Motor neuron (in vitro differentiated cells): ENCODE measurements at regions not wholly inside any gene's neighbourhood (a gene's known extent, or its start where the extent isn't known, plus 50 kb on each side); places are given as distances from the start of the nearest gene placed in this dataset.
A peak's percentile ranks its signal among the peaks of the same experiment; 100 is the strongest.

ENCODE experiments used
- ATAC-seq, 8 experiments: fragments of 200-7000 bp; cut with Tn5 transposase; replicated peaks in 6 of 8; 2 replicates each; pipeline ENCODE4 v1.8.0; 2021; ENCODE audit warnings: mild to moderate bottlenecking in 8 of 8, moderate library complexity in 8 of 8
- H3K27ac ChIP-seq, 2 donors: fragments of 250-450 bp; sonication (Bioruptor Pico); 2 replicates each; pipeline ENCODE4 v1.9.0; 2021; ENCODE audit warnings: antibody characterized with exemption in 2 of 2, mild to moderate bottlenecking in 2 of 2, moderate library complexity in 1 of 2
- H3K4me1 ChIP-seq, 2 donors: fragments of 250-450 bp; sonication (Bioruptor Pico); replicated peaks in 1 of 2; 2 replicates each; pipeline ENCODE4 v1.6.1; 2021; ENCODE audit warnings: antibody characterized with exemption in 2 of 2, mild to moderate bottlenecking in 2 of 2, moderate library complexity in 1 of 2
- H3K4me3 ChIP-seq, 5 donors: fragments of 250-450 bp; sonication (Bioruptor Pico); 2 replicates each; pipeline ENCODE4 v1.9.0; 2021; ENCODE audit warnings: antibody characterized with exemption in 5 of 5, mild to moderate bottlenecking in 5 of 5, moderate library complexity in 4 of 5
- WGBS, 10 experiments: fragments of 450-650 bp; shearing (Covaris generic); methylation state at CpG; one replicate each; pipeline ENCODE4 v1.0.0; 2022; 5-methylcytosine and 5-hydroxymethylcytosine counted together
- in situ Hi-C, 9 experiments: fragments of 400-800 bp; cut with MboI; loops; one replicate each; pipeline ENCODE4 v1.15.0; 2021; ENCODE audit warnings: low sequenced_read_pairs in 9 of 9, low pct_unique_long_range_greater_than_20kb in 2 of 9; ENCODE audit not compliant: unreplicated experiment in 9 of 9

GRCh38 chr1:17877316-17877715 is 122.2 kb downstream of the ACTL8 start:
- in situ Hi-C loops, result no loop called here
- 60 to 100% (median 84%) methylated on average over 1 to 8 of the region's 8 CpGs; no CpG with 5 or more reads in 4 of the 10 experiments for WGBS, 10 experiments
- Histone ChIP-seq H3K4me1 (peaks cover 18 to 28% of the 10 kb centered on the region in 2 donors), H3K27ac (peak overlapping the region in 1 of 2 donors; percentile 3), H3K4me3 (no peak overlapping the region)
- ATAC-seq, result no peak

GRCh38 chr1:17877896-17878295 is 122.8 kb downstream of the ACTL8 start:
- H3K4me3 ChIP-seq, result no peak overlapping the region
- in situ Hi-C loops, result no loop called here
- peak overlapping the region in 1 of 2 donors; percentile 3 for H3K27ac ChIP-seq
- H3K4me1 ChIP-seq, result peaks cover 18 to 28% of the 10 kb centered on the region in 2 donors
- ATAC-seq, result peak in 2 of 8 experiments; percentile 11 to 26
- WGBS, 10 experiments, result 0 to 64% (median 45%) methylated on average over 1 to 7 of the region's 7 CpGs

GRCh38 chr1:17878837-17879236 is 123.7 kb downstream of the ACTL8 start:
- in situ Hi-C loops, result no loop called here
- WGBS, 10 experiments, result 0 to 100% (median 44%) methylated on average over 1 to 2 of the region's 3 CpGs; no CpG with 5 or more reads in 4 of the 10 experiments
- Histone ChIP-seq H3K27ac (no peak overlapping the region), H3K4me3 (no peak overlapping the region), H3K4me1 (peaks cover 18 to 26% of the 10 kb centered on the region in 2 donors)
- ATAC-seq, result peak in 6 of 8 experiments; percentile 15 to 82 (median 24)

GRCh38 chr1:17880449-17880848 is 125.3 kb downstream of the ACTL8 start:
- Histone ChIP-seq H3K4me1 (peaks cover 4 to 11% of the 10 kb centered on the region in 2 donors), H3K4me3 (no peak overlapping the region), H3K27ac (no peak overlapping the region)
- ATAC-seq, result no peak
- in situ Hi-C loops, result no loop called here
- 77 to 100% (median 91%) methylated on average over 1 to 10 of the region's 10 CpGs; no CpG with 5 or more reads in 4 of the 10 experiments for WGBS, 10 experiments

GRCh38 chr1:17881761-17882160 is 126.6 kb downstream of the ACTL8 start:
- ATAC-seq, result peak in 3 of 8 experiments; percentile 18 to 70 (median 29)

GRCh38 chr1:17883136-17883535 is 128.0 kb downstream of the ACTL8 start:
- 57 to 95% (median 70%) methylated on average over 2 to 5 of the region's 5 CpGs; no CpG with 5 or more reads in 6 of the 10 experiments for WGBS, 10 experiments

More at GRCh38 chr1:17881761-17882160, 126.6 kb downstream of the ACTL8 start:
- Histone ChIP-seq H3K4me1 (peaks cover 3 to 10% of the 10 kb centered on the region in 2 donors), H3K27ac (no peak overlapping the region), H3K4me3 (no peak overlapping the region)
- WGBS, 10 experiments, result 0 to 100% (median 45%) methylated on average over 1 to 5 of the region's 8 CpGs; no CpG with 5 or more reads in 3 of the 10 experiments
- in situ Hi-C loops, result no loop called here

GRCh38 chr1:17883662-17884395 is 128.7 kb downstream of the ACTL8 start:
- 45 to 100% (median 87%) methylated on average over 1 to 12 of the region's 12 CpGs; no CpG with 5 or more reads in 1 of the 10 experiments for WGBS, 10 experiments
- in situ Hi-C loops, result no loop called here
- ATAC-seq, result no peak

More at GRCh38 chr1:17883136-17883535, 128.0 kb downstream of the ACTL8 start:
- no peak overlapping the region for H3K27ac ChIP-seq
- ATAC-seq, result no peak
- peaks cover 0 to under 1% of the 10 kb centered on the region in 2 donors for H3K4me1 ChIP-seq
- in situ Hi-C loops, result no loop called here
- H3K4me3 ChIP-seq, result no peak overlapping the region

GRCh38 chr1:17885663-17886320 is 130.7 kb downstream of the ACTL8 start:
- no peak for ATAC-seq
- in situ Hi-C loops, result no loop called here
- Histone ChIP-seq H3K27ac (no peak overlapping the region), H3K4me3 (no peak overlapping the region), H3K4me1 (peaks cover 0 to 8% of the 10 kb centered on the region in 2 donors)
- 0 to 100% (median 82%) methylated on average over 1 to 10 of the region's 10 CpGs; no CpG with 5 or more reads in 2 of the 10 experiments for WGBS, 10 experiments

More at GRCh38 chr1:17883662-17884395, 128.7 kb downstream of the ACTL8 start:
- no peaks in the 10 kb centered on the region for H3K4me1 ChIP-seq
- no peak overlapping the region for H3K27ac ChIP-seq
- no peak overlapping the region for H3K4me3 ChIP-seq

- in situ Hi-C loops, result no loop called here
- no peak for ATAC-seq
- H3K4me1 ChIP-seq, result peaks cover 0 to 8% of the 10 kb centered on the region in 2 donors
- no peak overlapping the region for H3K4me3 ChIP-seq
- 57 to 84% (median 69%) methylated on average over 2 to 4 of the region's 8 CpGs; no CpG with 5 or more reads in 5 of the 10 experiments for WGBS, 10 experiments
- H3K27ac ChIP-seq, result no peak overlapping the region
These were observed 131.3 kb downstream of the ACTL8 start for GRCh38 chr1:17886386-17886785.

GRCh38 chr1:17886838-17887441 is 131.8 kb downstream of the ACTL8 start:
- ATAC-seq, result no peak
- in situ Hi-C loops, result no loop called here
- H3K4me1 ChIP-seq, result peaks cover 0 to 8% of the 10 kb centered on the region in 2 donors
- WGBS, 10 experiments, result 40 to 100% (median 70%) methylated on average over 1 to 6 of the region's 6 CpGs; no CpG with 5 or more reads in 6 of the 10 experiments
- H3K27ac ChIP-seq, result no peak overlapping the region
- H3K4me3 ChIP-seq, result no peak overlapping the region

- in situ Hi-C loops, result no loop called here
These were observed 132.7 kb downstream of the ACTL8 start for GRCh38 chr1:17887661-17888371.

GRCh38 chr1:17890056-17890814 is 135.1 kb downstream of the ACTL8 start:
- peak in 5 of 8 experiments; percentile 35 to 76 (median 55) for ATAC-seq
- Histone ChIP-seq H3K27ac (no peak overlapping the region), H3K4me1 (peaks cover 0 to 8% of the 10 kb centered on the region in 2 donors), H3K4me3 (no peak overlapping the region)
- in situ Hi-C loops, result no loop called here
- 20 to 84% (median 60%) methylated on average over 1 to 11 of the region's 23 CpGs; no CpG with 5 or more reads in 2 of the 10 experiments for WGBS, 10 experiments

More at GRCh38 chr1:17887661-17888371, 132.7 kb downstream of the ACTL8 start:
- 27 to 84% (median 80%) methylated on average over 3 to 16 of the region's 17 CpGs; no CpG with 5 or more reads in 6 of the 10 experiments for WGBS, 10 experiments
- H3K4me3 ChIP-seq, result no peak overlapping the region
- no peak overlapping the region for H3K27ac ChIP-seq
- peaks cover 0 to 8% of the 10 kb centered on the region in 2 donors for H3K4me1 ChIP-seq
- ATAC-seq, result peak in 3 of 8 experiments; percentile 5 to 57 (median 23)
